GM12891 (cell line): ENCODE measurements at regions not wholly inside any gene's neighbourhood (a gene's known extent, or its start where the extent isn't known, plus 50 kb on each side); places are given as distances from the start of the nearest gene placed in this dataset.

ENCODE experiments used
- DNase-seq: peaks from one replicate; pipeline ENCODE4 v3.0.0; 2011; ENCODE audit warnings: low spot score; ENCODE audit not compliant: insufficient read length
- FAIRE-seq: peaks from 2 replicates; lab custom pipeline; 2011; peaks lifted over from hg19 to GRCh38; lab: Jason Lieb, UNC
- PAX5 ChIP-seq: IDR thresholded peaks from 2 replicates; pipeline ENCODE4 v1.6.1; 2011; ENCODE audit warnings: low read length, moderate library complexity, mild to moderate bottlenecking; ENCODE audit not compliant: insufficient read depth, severe bottlenecking
- POLR2A ChIP-seq: IDR thresholded peaks from 2 replicates; pipeline ENCODE4 v1.6.1; 2011; ENCODE audit warnings: low read depth, low read length, control low read depth
- POLR2AphosphoS5 ChIP-seq: IDR thresholded peaks from 2 replicates; pipeline ENCODE4 v1.6.1; 2011; ENCODE audit warnings: low read depth, low read length, control low read depth
- POU2F2 ChIP-seq: IDR thresholded peaks from 2 replicates; pipeline ENCODE4 v1.6.1; 2011; ENCODE audit warnings: low read depth, mild to moderate bottlenecking, control low read depth, low read length, moderate library complexity
- SPI1 ChIP-seq: IDR thresholded peaks from 2 replicates; pipeline ENCODE4 v1.6.1; 2011; ENCODE audit warnings: low read depth, low read length, control low read depth
- TAF1 ChIP-seq: IDR thresholded peaks from 2 replicates; pipeline ENCODE4 v1.6.1; 2011; ENCODE audit warnings: low read depth, low read length, control low read depth

DNA sequence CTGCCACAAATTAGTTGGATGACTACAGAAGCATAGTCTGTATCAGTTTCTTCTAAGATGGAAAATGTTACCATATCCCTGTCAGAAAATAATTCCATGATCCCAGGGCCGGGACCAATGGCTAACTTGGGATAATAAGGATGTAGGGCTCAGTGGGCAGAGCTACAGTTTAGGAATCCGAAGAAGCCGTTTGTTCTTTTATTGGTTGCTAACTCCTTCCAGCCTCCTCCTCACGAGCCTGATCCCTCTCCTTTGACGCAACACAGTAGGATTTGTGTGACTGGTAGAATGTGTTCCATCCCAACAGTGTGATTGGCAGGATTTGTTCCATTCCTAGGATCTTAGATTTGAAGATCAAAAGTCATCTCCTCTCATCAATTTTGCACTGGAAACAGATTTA lies 496.9 kb downstream of the AGTPBP1 start:
- FAIRE-seq (no peak), DNase-seq (no peak)
- TF ChIP-seq SPI1 (no peak), PAX5 (no peak), POLR2A (no peak), POU2F2 (no peak), POLR2AphosphoS5 (no peak), TAF1 (no peak)

DNA sequence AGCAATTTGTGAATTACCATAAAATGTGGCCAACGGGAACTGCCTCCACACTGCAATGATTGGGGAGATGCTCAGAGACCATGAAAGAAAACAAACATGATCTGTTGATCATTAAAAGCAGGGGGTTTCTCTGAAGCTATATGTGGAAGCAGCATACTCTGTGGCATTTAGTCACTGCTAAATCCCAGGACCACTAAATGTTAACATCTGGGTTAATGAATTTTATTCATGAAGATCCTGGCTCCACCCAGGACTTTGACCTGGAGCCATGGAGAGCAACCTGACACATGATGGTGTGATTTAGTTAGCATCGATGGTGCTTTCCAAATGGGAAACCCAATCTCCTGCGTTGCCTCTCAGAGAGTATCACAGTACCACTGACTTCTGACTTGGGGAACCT lies 497.8 kb downstream of the AGTPBP1 start:
- DNase-seq (no peak), FAIRE-seq (no peak)
- no peak for TF ChIP-seq POLR2AphosphoS5
- TF ChIP-seq PAX5 = no peak
- TF ChIP-seq TAF1 = no peak
- TF ChIP-seq SPI1 = no peak
- no peak for TF ChIP-seq POU2F2
- no peak for TF ChIP-seq POLR2A

- FAIRE-seq = no peak
- TF ChIP-seq PAX5 = no peak
- TF ChIP-seq POLR2AphosphoS5 = no peak
- no peak for TF ChIP-seq SPI1
- no peak for TF ChIP-seq POU2F2
- no peak for TF ChIP-seq POLR2A
- TF ChIP-seq TAF1 = no peak
- DNase-seq = no peak
Observed at GRCh38 chr9:85237478-85237877, 504.3 kb downstream of the AGTPBP1 start.

DNA sequence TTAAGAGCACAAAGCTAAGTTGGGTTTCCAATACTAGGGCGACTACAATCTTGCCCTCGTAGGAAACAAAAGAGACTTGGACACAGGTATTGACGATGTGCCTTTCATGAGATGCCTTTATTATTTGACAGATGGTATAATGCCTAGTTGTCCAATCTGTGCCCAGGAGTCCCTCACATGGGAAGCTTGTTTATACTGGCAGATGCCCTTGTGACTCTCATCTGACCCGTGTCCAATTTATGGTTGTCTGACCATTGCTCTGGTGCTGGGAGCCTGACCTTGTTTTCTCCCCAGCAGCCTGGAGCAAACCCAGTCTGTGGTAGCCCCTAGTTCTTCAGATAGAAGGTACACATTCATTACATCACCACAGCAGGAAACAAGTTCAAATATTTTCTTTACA lies 511.7 kb downstream of the AGTPBP1 start:
- no peak for FAIRE-seq
- DNase-seq = no peak
- TF ChIP-seq POLR2AphosphoS5 (no peak), TAF1 (no peak), SPI1 (no peak), PAX5 (no peak), POU2F2 (no peak), POLR2A (no peak)

GRCh38 chr9:85228111-85228855 lies 513.5 kb downstream of the AGTPBP1 start:
- no peak for DNase-seq
- no peak for TF ChIP-seq PAX5
- no peak for TF ChIP-seq SPI1
- TF ChIP-seq POLR2AphosphoS5 = no peak
- TF ChIP-seq POU2F2 = no peak
- no peak for TF ChIP-seq TAF1
- TF ChIP-seq POLR2A = no peak
- FAIRE-seq = no peak

- FAIRE-seq (no peak), DNase-seq (no peak)
- TF ChIP-seq POLR2AphosphoS5 (no peak), TAF1 (no peak), PAX5 (no peak), POLR2A (no peak), POU2F2 (no peak), SPI1 (no peak)
Observed at GRCh38 chr9:85225180-85225579, 516.6 kb downstream of the AGTPBP1 start.

DNA sequence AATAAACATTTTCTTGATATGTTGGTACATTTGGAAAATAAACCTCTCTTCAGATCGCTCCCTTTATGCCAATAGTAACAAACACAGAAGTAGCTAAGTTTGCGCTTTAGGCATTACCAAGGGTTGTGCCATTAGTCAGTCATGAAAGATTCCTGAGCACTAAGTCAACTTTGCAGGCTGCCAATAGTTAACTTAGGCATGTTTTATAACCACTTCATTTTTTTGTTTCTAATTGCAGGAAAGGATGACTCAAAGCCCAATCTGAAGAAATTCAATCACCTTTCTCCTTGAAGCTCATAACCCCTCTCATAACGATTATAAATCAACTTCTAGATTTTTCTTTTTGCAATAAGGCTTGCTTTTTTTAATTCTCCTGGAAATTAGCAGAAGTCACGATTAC lies 517.0 kb downstream of the AGTPBP1 start:
- no peak for FAIRE-seq
- DNase-seq = no peak
- TF ChIP-seq POLR2AphosphoS5 = no peak
- no peak for TF ChIP-seq TAF1
- no peak for TF ChIP-seq SPI1
- no peak for TF ChIP-seq POLR2A
- TF ChIP-seq POU2F2 = no peak
- TF ChIP-seq PAX5 = no peak

- FAIRE-seq (no peak), DNase-seq (no peak)
- no peak for TF ChIP-seq SPI1
- no peak for TF ChIP-seq TAF1
- no peak for TF ChIP-seq PAX5
- no peak for TF ChIP-seq POLR2A
- no peak for TF ChIP-seq POU2F2
- TF ChIP-seq POLR2AphosphoS5 = no peak
Observed at GRCh38 chr9:85224301-85224700, 517.5 kb downstream of the AGTPBP1 start.

DNA sequence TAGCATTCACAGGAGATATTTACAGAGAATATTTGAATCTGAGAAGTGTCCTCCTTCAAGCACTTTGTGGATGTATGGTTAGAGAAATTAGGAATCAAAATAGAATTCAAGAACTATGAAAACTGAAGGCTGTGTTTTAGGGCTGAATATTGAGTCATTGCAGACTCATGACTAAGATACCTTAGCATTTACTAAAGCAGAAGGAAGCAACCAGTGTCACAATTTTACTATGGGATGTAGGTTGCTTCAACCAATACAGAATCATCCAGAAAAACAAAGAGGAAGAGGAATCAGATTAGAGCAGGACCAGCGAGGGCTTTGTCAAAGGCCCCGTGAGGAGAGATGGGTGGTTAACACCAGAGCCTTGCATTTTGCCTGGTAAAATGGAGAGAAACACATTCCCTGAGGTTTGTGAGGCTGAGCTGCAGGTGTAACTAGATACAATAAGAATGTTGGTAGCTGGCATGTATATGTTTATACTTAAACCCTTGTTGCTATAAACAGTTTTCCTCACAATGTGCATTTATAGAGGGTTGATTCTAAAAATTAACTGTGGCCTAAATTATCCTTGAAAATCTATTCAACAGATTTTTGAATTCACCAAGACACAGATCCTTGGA lies 518.1 kb downstream of the AGTPBP1 start:
- TF ChIP-seq POLR2A (no peak), POLR2AphosphoS5 (no peak), PAX5 (no peak), TAF1 (no peak), SPI1 (no peak), POU2F2 (no peak)
- DNase-seq = no peak
- FAIRE-seq = no peak

DNA sequence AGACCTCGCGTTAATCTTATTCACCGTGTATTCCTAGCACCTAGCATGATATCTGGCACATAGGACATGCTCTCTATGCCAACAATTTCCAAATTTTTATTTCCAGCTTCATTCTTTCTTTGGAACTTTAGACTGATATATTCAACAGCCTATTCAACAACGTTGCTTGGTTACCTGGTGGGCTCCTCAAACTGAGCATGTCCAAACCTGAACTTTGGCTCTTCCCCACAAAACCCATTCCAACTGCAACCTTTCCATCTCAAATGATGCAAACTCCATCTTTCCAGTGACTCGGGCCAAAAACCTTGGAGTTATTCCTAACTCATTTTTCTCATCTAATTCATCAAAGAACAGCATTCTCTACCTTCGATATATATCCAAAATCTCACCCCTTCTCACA lies 525.2 kb downstream of the AGTPBP1 start:
- FAIRE-seq (no peak), DNase-seq (no peak)
- no peak for TF ChIP-seq SPI1
